GM12878 (cell line): ENCODE measurements at regions not wholly inside any gene's neighbourhood (a gene's known extent, or its start where the extent isn't known, plus 50 kb on each side); places are given as distances from the start of the nearest gene placed in this dataset.

Experiments used
- ATAC-seq: fragments of 200-7000 bp; cut with Tn5 transposase; 3 replicates; pipeline ENCODE4 v1.9.1; 2020; ENCODE audit warnings: mild to moderate bottlenecking, moderate library complexity
- BruUV-seq: library from RNA; stranded (reverse); fragments of 400-500 nt; replicated peaks from 2 replicates; lab custom pipeline; 2021; lab: Mats Ljungman, UMichigan
- CTCF ChIA-PET: fragments of 300-600 bp; sonication (Branson Sonifier 250); formaldehyde crosslinking; extraction: SDS; loops from one replicate; lab custom pipeline; 2021; ENCODE audit warnings: inconsistent platforms; lab: Yijun Ruan, JAX
- POLR2A ChIA-PET: fragments of 350-600 bp; formaldehyde crosslinking; extraction: SDS; loops from one replicate; lab custom pipeline; 2021; ENCODE audit warnings: inconsistent platforms; lab: Charles Lee
- RAD21 ChIA-PET: fragments of 300-600 bp; sonication (Branson Sonifier 250); formaldehyde crosslinking; loops from one replicate; lab custom pipeline; 2023; ENCODE audit warnings: antibody characterized with exemption; ENCODE audit not compliant: unreplicated experiment; lab: Charles Lee
- SMC1A ChIA-PET: fragments of 300-600 bp; sonication (Branson Sonifier 250); formaldehyde crosslinking; loops from one replicate; lab custom pipeline; 2023; ENCODE audit not compliant: unreplicated experiment, uncharacterized antibody; lab: Charles Lee
- DNase-seq: peaks from one replicate; pipeline ENCODE4 v3.0.0-alpha.2; 2011; ENCODE audit warnings: low read depth, low spot score
- FAIRE-seq: peaks from 3 replicates; lab custom pipeline; 2011; peaks lifted over from hg19 to GRCh38; lab: Jason Lieb, UNC
- H2AFZ ChIP-seq: 2 replicates; pipeline ENCODE4 v1.6.0; 2011; ENCODE audit warnings: low read depth, low read length, control low read depth; ENCODE audit not compliant: control insufficient read depth
- H3K27ac ChIP-seq: 2 replicates; pipeline ENCODE4 v1.5.1; 2011; ENCODE audit warnings: control low read depth; ENCODE audit not compliant: control insufficient read depth, insufficient read depth
- H3K27me3 ChIP-seq, 2 experiments: replicated peaks in 1 of 2; 2 replicates each; pipeline versions ENCODE4 v1.6.0 to v1.6.1; 2011; ENCODE audit warnings: low read length in 1 of 2; ENCODE audit not compliant: control insufficient read depth in 2 of 2, insufficient read depth in 2 of 2
- H3K36me3 ChIP-seq, 2 experiments: 2 replicates each; pipeline ENCODE4 v1.5.1; 2011; ENCODE audit warnings: low read length in 1 of 2; ENCODE audit not compliant: control insufficient read depth in 2 of 2, insufficient read depth in 2 of 2
- H3K4me1 ChIP-seq: 2 replicates; pipeline ENCODE4 v1.6.1; 2011; ENCODE audit warnings: mild to moderate bottlenecking, low read length, moderate library complexity, mixed read lengths; ENCODE audit not compliant: control insufficient read depth, insufficient read depth
- H3K4me2 ChIP-seq: 2 replicates; pipeline ENCODE4 v1.6.0; 2011; ENCODE audit warnings: control low read depth; ENCODE audit not compliant: control insufficient read depth, insufficient read depth
- H3K4me3 ChIP-seq: fragments of 200-600 bp; sonication (generic); 2 replicates; pipeline ENCODE4 v1.5.1; 2016
- H3K79me2 ChIP-seq: 2 replicates; pipeline ENCODE4 v1.6.0; 2011; ENCODE audit warnings: low read length; ENCODE audit not compliant: control insufficient read depth, insufficient read depth
- H3K9ac ChIP-seq: 2 replicates; pipeline ENCODE4 v1.8.0; 2011; ENCODE audit warnings: low read length, control low read depth, mixed read lengths; ENCODE audit not compliant: control insufficient read depth, insufficient read depth
- H3K9me3 ChIP-seq: replicated peaks from 3 replicates; pipeline ENCODE4 v1.5.1; 2011; ENCODE audit warnings: mild to moderate bottlenecking, low read length; ENCODE audit not compliant: control insufficient read depth, insufficient read depth
- H4K20me1 ChIP-seq: 2 replicates; pipeline ENCODE4 v1.6.0; 2011; ENCODE audit not compliant: control insufficient read depth, insufficient read depth
- E2F4 ChIP-seq: IDR thresholded peaks from 2 replicates; pipeline ENCODE4 v1.6.1; 2012; ENCODE audit warnings: low read depth, low read length, improper control_type of control experiment
- IRF5 ChIP-seq: fragments of 450-650 bp; IDR thresholded peaks from 2 replicates; pipeline ENCODE4 v1.6.1; 2017; ENCODE audit warnings: borderline replicate concordance
- MYB ChIP-seq: fragments of 150-350 bp; IDR thresholded peaks from 2 replicates; pipeline ENCODE4 v1.6.1; 2014; ENCODE audit warnings: mild to moderate bottlenecking, low read depth, low read length, borderline replicate concordance
- POLR2AphosphoS5 ChIP-seq: IDR thresholded peaks from 2 replicates; pipeline ENCODE4 v1.6.1; 2011; ENCODE audit warnings: mild to moderate bottlenecking, low read length, inconsistent platforms
- WGBS: methylation state at CpG from one replicate; pipeline ENCODE4 v1.1.6; 2016; ENCODE audit warnings: low lambda C conversion rate; ENCODE audit not compliant: insufficient replicate concordance, insufficient coverage; ENCODE audit errors: missing lambda C conversion rate; 5-methylcytosine and 5-hydroxymethylcytosine counted together
- in situ Hi-C: fragments of 300-500 bp; cut with MboI; formaldehyde crosslinking; loops from 9 replicates; pipeline ENCODE4 v1.14.3; 2018; ENCODE audit warnings: mixed read lengths
- intact Hi-C: fragments of 100-400 bp; cut with micrococcal nuclease; formaldehyde crosslinking; loops from one replicate; pipeline ENCODE4 v1.14.2; 2022; ENCODE audit not compliant: unreplicated experiment
- TF ChIP-seq, protein P1 (sequence below), 3 experiments: IDR thresholded peaks in 2 of 3; conservative IDR thresholded peaks in 1 of 3; 2 replicates each; pipeline ENCODE4 v1.5.1; 2011; ENCODE audit warnings: low read depth in 3 of 3, low read length in 3 of 3, mild to moderate bottlenecking in 3 of 3, control low read depth in 2 of 3, moderate library complexity in 2 of 3, inconsistent platforms in 1 of 3, mixed read lengths in 1 of 3; ENCODE audit not compliant: control insufficient read depth in 2 of 3, insufficient read depth in 1 of 3; ENCODE audit errors: extremely low read depth in 1 of 3

GRCh38 chr10:90413196-90413595, 444.6 kb downstream of the HTR7 start:
- H3K4me3 ChIP-seq, result no peak overlapping the region
- no TSS peak for BruUV-seq
- H4K20me1 ChIP-seq, result no peaks in the 10 kb centered on the region
- RAD21 ChIA-PET, result no interaction called here
- TF ChIP-seq POLR2AphosphoS5, result no peak
- no peak for TF ChIP-seq MYB
- no peak for TF ChIP-seq IRF5
- TF ChIP-seq, protein P1, sequence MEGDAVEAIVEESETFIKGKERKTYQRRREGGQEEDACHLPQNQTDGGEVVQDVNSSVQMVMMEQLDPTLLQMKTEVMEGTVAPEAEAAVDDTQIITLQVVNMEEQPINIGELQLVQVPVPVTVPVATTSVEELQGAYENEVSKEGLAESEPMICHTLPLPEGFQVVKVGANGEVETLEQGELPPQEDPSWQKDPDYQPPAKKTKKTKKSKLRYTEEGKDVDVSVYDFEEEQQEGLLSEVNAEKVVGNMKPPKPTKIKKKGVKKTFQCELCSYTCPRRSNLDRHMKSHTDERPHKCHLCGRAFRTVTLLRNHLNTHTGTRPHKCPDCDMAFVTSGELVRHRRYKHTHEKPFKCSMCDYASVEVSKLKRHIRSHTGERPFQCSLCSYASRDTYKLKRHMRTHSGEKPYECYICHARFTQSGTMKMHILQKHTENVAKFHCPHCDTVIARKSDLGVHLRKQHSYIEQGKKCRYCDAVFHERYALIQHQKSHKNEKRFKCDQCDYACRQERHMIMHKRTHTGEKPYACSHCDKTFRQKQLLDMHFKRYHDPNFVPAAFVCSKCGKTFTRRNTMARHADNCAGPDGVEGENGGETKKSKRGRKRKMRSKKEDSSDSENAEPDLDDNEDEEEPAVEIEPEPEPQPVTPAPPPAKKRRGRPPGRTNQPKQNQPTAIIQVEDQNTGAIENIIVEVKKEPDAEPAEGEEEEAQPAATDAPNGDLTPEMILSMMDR (IDR thresholded peaks at IDR 0.05 in 2 of 3, conservative IDR thresholded peaks at IDR 0.05 in 1 of 3; ENCODE audit: control insufficient read depth in 2 of 3, extremely low read depth in 1 of 3, insufficient read depth in 1 of 3, low read depth in 3 of 3, low read length in 3 of 3), result no peak
- TF ChIP-seq E2F4, result no peak
- TF ChIP-seq, all 136 proteins: peak for 0
- ChIA-PET CTCF (no interaction called here), POLR2A (no interaction called here), SMC1A (no interaction called here)
- 2% methylated on average over 3 of the region's 3 CpGs for WGBS
- H3K4me1 ChIP-seq, result no peaks in the 10 kb centered on the region
- no peak overlapping the region for H3K9ac ChIP-seq
- no peaks in the 10 kb centered on the region for H3K36me3 ChIP-seq
- intact Hi-C loops, result no loop called here
- DNase-seq (no peak), FAIRE-seq (no peak), ATAC-seq (no peak)
- no peaks in the 10 kb centered on the region for H3K9me3 ChIP-seq
- no peak overlapping the region for H3K4me2 ChIP-seq
- no peaks in the 10 kb centered on the region for H3K27me3 ChIP-seq
- no peak overlapping the region for H2AFZ ChIP-seq
- in situ Hi-C loops, result no loop called here
- no peak overlapping the region for H3K27ac ChIP-seq
- H3K79me2 ChIP-seq, result no peaks in the 10 kb centered on the region
